ENCODE measurements at regions not wholly inside any gene's neighbourhood (a gene's known extent, or its start where the extent isn't known, plus 50 kb on each side); places are given as distances from the start of the nearest gene placed in this dataset.

DNA sequence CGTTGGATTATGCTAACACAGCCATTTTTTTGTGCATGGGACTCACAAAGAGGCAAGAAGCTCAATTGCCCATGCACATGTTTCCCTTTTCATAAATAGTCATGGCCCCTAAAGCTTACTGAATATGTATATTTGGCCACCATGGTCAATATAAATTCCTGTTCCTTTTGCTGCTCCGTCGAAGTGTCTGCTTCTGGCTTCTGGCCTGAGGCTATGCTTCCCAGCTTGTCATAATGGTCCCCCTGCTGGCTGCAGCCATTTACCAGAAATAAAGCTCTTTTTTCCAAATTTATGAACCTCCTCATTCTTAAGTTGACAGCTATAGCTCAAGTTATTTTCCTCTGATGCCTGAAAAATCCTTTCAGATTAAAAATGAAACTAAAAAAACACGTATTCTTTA, 602.1 kb downstream of the VGLL3 start:
- H3K9me3 ChIP-seq: peaks cover 0 to 7% (median 2%) of the 10 kb centered on the region in 8 donors
- TF ChIP-seq POLR2A (IDR thresholded peaks at IDR 0.05) (no peak), POLR2AphosphoS5 (IDR thresholded peaks at IDR 0.05) (no peak)
- TF ChIP-seq, protein P1, sequence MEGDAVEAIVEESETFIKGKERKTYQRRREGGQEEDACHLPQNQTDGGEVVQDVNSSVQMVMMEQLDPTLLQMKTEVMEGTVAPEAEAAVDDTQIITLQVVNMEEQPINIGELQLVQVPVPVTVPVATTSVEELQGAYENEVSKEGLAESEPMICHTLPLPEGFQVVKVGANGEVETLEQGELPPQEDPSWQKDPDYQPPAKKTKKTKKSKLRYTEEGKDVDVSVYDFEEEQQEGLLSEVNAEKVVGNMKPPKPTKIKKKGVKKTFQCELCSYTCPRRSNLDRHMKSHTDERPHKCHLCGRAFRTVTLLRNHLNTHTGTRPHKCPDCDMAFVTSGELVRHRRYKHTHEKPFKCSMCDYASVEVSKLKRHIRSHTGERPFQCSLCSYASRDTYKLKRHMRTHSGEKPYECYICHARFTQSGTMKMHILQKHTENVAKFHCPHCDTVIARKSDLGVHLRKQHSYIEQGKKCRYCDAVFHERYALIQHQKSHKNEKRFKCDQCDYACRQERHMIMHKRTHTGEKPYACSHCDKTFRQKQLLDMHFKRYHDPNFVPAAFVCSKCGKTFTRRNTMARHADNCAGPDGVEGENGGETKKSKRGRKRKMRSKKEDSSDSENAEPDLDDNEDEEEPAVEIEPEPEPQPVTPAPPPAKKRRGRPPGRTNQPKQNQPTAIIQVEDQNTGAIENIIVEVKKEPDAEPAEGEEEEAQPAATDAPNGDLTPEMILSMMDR (IDR thresholded peaks at IDR 0.05 in 8 of 11, conservative IDR thresholded peaks at IDR 0.05 in 3 of 11): no peak
- no peaks in the 10 kb centered on the region for H3K27me3 ChIP-seq (replicated peaks in 1 of 7)
- no peak overlapping the region for H3K27ac ChIP-seq
- H3K4me1 ChIP-seq: no peaks in the 10 kb centered on the region
- intact Hi-C loops (cut with DNase I; ENCODE audit: low total_unique reads): no loop called here
- no peak for DNase-seq
- no peaks in the 10 kb centered on the region for H3K36me3 ChIP-seq
- H3K4me3 ChIP-seq: no peak overlapping the region
- WGBS, 5 donors: 76 to 91% (median 82%) methylated on average over 4 of the region's 4 CpGs

GRCh38 chr3:86382556-86382955, 608.4 kb downstream of the VGLL3 start:
- TF ChIP-seq POLR2AphosphoS5 (IDR thresholded peaks at IDR 0.05): no peak
- TF ChIP-seq POLR2A (IDR thresholded peaks at IDR 0.05): no peak
- TF ChIP-seq, protein P1 (IDR thresholded peaks at IDR 0.05 in 8 of 11, conservative IDR thresholded peaks at IDR 0.05 in 3 of 11): no peak
- Histone ChIP-seq H3K4me3 (no peak overlapping the region), H3K27ac (no peak overlapping the region), H3K27me3 (replicated peaks in 1 of 7) (no peaks in the 10 kb centered on the region), H3K4me1 (no peaks in the 10 kb centered on the region), H3K9me3 (peaks cover 0 to 18% (median 2%) of the 10 kb centered on the region in 8 donors), H3K36me3 (no peaks in the 10 kb centered on the region)
- 78 to 91% (median 84%) methylated on average over 3 of the region's 3 CpGs for WGBS, 5 donors
- no peak for DNase-seq
- intact Hi-C loops (cut with DNase I; ENCODE audit: low total_unique reads): no loop called here

DNA sequence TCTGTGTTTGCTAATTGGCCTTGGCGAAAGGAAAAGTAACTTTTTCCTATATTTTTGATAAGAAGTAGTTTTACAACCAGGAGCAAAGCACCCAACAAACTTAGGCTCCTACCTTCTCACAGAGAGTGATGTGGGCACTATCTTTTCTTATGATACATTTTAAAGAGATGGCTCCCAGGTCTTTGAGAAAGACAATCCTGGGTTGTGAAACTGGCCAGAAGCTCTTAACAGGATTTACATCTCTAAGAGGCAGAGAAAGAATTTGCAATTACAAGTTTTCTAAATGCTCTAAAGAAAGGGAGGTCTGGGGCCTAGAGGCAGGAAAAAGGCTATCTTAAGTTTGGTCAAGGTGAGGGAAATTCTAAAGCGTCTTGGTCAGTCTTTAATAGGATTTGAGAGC, 609.7 kb downstream of the VGLL3 start:
- no peak for DNase-seq
- H3K4me1 ChIP-seq: no peaks in the 10 kb centered on the region
- no peaks in the 10 kb centered on the region for H3K36me3 ChIP-seq
- H3K9me3 ChIP-seq: peaks cover 0 to 18% (median 2%) of the 10 kb centered on the region in 8 donors
- no peak for TF ChIP-seq POLR2AphosphoS5 (IDR thresholded peaks at IDR 0.05)
- TF ChIP-seq, protein P1 (IDR thresholded peaks at IDR 0.05 in 8 of 11, conservative IDR thresholded peaks at IDR 0.05 in 3 of 11): no peak
- TF ChIP-seq POLR2A (IDR thresholded peaks at IDR 0.05): no peak
- intact Hi-C loops (cut with DNase I; ENCODE audit: low total_unique reads): no loop called here
- no peak overlapping the region for H3K27ac ChIP-seq
- 75 to 91% (median 85%) methylated on average over 2 of the region's 2 CpGs for WGBS, 5 donors
- H3K4me3 ChIP-seq: no peak overlapping the region
- H3K27me3 ChIP-seq (replicated peaks in 1 of 7): no peaks in the 10 kb centered on the region

DNA sequence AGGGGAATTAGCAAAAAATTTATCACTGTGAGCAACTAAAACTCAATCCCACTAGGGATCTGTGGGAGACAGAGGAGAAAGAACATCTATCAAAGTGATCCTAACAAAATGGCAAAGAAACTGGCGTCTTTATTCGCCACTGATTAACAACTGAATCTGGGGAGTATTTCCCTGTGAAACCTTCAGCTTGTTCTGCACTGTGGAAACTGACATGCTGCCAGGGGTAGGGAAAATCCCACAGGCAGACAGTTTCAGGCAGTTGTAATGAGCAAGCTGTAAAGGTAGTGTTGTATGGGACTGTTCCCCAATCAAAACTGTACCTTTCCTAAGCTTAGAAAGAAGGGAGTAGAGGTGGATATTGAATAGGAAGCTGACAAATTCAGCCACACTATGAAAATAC, 611.7 kb downstream of the VGLL3 start:
- H3K4me3 ChIP-seq: no peak overlapping the region
- TF ChIP-seq POLR2A (IDR thresholded peaks at IDR 0.05) (no peak), POLR2AphosphoS5 (IDR thresholded peaks at IDR 0.05) (no peak)
- TF ChIP-seq, protein P1 (IDR thresholded peaks at IDR 0.05 in 8 of 11, conservative IDR thresholded peaks at IDR 0.05 in 3 of 11): no peak
- no peaks in the 10 kb centered on the region for H3K4me1 ChIP-seq
- WGBS, 5 donors: 74 to 91% (median 88%) methylated on average over 2 of the region's 2 CpGs
- DNase-seq: no peak
- H3K27me3 ChIP-seq (replicated peaks in 1 of 7): no peaks in the 10 kb centered on the region
- no peak overlapping the region for H3K27ac ChIP-seq
- H3K36me3 ChIP-seq: no peaks in the 10 kb centered on the region
- peaks cover 0 to 15% (median 1%) of the 10 kb centered on the region in 8 donors for H3K9me3 ChIP-seq
- intact Hi-C loops (cut with DNase I; ENCODE audit: low total_unique reads): no loop called here
